ENCODE measurements at regions not wholly inside any gene's neighbourhood (a gene's known extent, or its start where the extent isn't known, plus 50 kb on each side); places are given as distances from the start of the nearest gene placed in this dataset.

GRCh38 chr4:180618396-180618795 is 1624.8 kb upstream of the TENM3 start:
- Histone ChIP-seq H3K4me3 (ENCODE audit: low read length) (no peak overlapping the region), H3K36me3 (ENCODE audit: control insufficient read depth, insufficient read depth, low read length) (no peaks in the 10 kb centered on the region), H3K4me1 (ENCODE audit: control insufficient read depth, insufficient read depth, low read length) (no peaks in the 10 kb centered on the region), H3K27me3 (ENCODE audit: control insufficient read depth, insufficient read depth, low read length) (no peaks in the 10 kb centered on the region), H3K27ac (ENCODE audit: low read length) (no peak overlapping the region), H3K9me3 (ENCODE audit: control insufficient read depth, low read depth, low read length) (no peaks in the 10 kb centered on the region)
- DNase-seq, result no peak
- WGBS (ENCODE audit: insufficient coverage, low lambda C conversion rate), result 100% methylated on average over 1 of the region's 4 CpGs

GRCh38 chr4:180619440-180619839 is 1623.8 kb upstream of the TENM3 start:
- Histone ChIP-seq H3K9me3 (ENCODE audit: control insufficient read depth, low read depth, low read length) (no peaks in the 10 kb centered on the region), H3K4me3 (ENCODE audit: low read length) (no peak overlapping the region), H3K36me3 (ENCODE audit: control insufficient read depth, insufficient read depth, low read length) (no peaks in the 10 kb centered on the region), H3K4me1 (ENCODE audit: control insufficient read depth, insufficient read depth, low read length) (no peaks in the 10 kb centered on the region), H3K27me3 (ENCODE audit: control insufficient read depth, insufficient read depth, low read length) (no peaks in the 10 kb centered on the region), H3K27ac (ENCODE audit: low read length) (no peak overlapping the region)
- no CpG with 5 or more reads among the region's 3 CpGs for WGBS (ENCODE audit: insufficient coverage, low lambda C conversion rate)
- no peak for DNase-seq

- Histone ChIP-seq H3K9me3 (ENCODE audit: control insufficient read depth, low read depth, low read length) (no peaks in the 10 kb centered on the region), H3K27ac (ENCODE audit: low read length) (no peak overlapping the region), H3K4me1 (ENCODE audit: control insufficient read depth, insufficient read depth, low read length) (no peaks in the 10 kb centered on the region), H3K36me3 (ENCODE audit: control insufficient read depth, insufficient read depth, low read length) (no peaks in the 10 kb centered on the region), H3K27me3 (ENCODE audit: control insufficient read depth, insufficient read depth, low read length) (no peaks in the 10 kb centered on the region), H3K4me3 (ENCODE audit: low read length) (no peak overlapping the region)
- no peak for DNase-seq
- WGBS (ENCODE audit: insufficient coverage, low lambda C conversion rate), result 100% methylated on average over 1 of the region's 3 CpGs
Measured at GRCh38 chr4:180622254-180622653, 1620.9 kb upstream of the TENM3 start.

GRCh38 chr4:180625653-180626052 is 1617.5 kb upstream of the TENM3 start:
- Histone ChIP-seq H3K27ac (ENCODE audit: low read length) (no peak overlapping the region), H3K27me3 (ENCODE audit: control insufficient read depth, insufficient read depth, low read length) (no peaks in the 10 kb centered on the region), H3K36me3 (ENCODE audit: control insufficient read depth, insufficient read depth, low read length) (no peaks in the 10 kb centered on the region), H3K9me3 (ENCODE audit: control insufficient read depth, low read depth, low read length) (no peaks in the 10 kb centered on the region), H3K4me1 (ENCODE audit: control insufficient read depth, insufficient read depth, low read length) (no peaks in the 10 kb centered on the region), H3K4me3 (ENCODE audit: low read length) (no peak overlapping the region)
- DNase-seq, result no peak
- no CpG with 5 or more reads among the region's 3 CpGs for WGBS (ENCODE audit: insufficient coverage, low lambda C conversion rate)

DNA sequence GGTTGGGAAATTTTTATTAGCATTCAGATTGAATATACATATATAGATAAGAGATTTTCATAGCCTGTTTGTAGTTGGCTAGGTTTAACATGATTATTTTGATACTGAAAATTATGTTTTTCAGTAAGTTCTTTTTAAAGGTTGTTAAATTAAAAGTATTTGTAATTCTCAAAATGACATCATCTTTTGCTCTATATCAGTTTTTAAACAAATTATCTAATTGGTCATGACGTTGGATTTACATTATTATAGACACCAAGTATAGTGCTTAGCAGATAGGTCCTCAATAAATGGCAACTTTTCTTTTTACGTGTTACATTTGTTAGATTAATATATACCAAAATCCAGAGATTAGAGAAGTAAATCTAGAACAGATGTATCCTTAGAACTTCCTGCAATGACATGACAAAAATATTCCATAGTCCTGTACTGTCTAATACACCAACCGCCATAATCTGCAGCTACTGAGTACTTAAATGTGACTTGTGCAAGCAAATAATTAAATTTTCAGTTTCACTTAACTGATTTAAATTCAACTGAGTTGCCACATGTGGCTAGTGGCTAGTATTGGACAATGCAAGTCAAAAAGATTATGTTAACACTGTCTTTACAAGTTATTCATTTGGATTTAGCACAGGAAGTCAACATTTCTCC is 1613.1 kb upstream of the TENM3 start:
- Histone ChIP-seq H3K27ac (ENCODE audit: low read length) (no peak overlapping the region), H3K4me1 (ENCODE audit: control insufficient read depth, insufficient read depth, low read length) (no peaks in the 10 kb centered on the region), H3K36me3 (ENCODE audit: control insufficient read depth, insufficient read depth, low read length) (no peaks in the 10 kb centered on the region), H3K4me3 (ENCODE audit: low read length) (no peak overlapping the region), H3K27me3 (ENCODE audit: control insufficient read depth, insufficient read depth, low read length) (no peaks in the 10 kb centered on the region), H3K9me3 (ENCODE audit: control insufficient read depth, low read depth, low read length) (no peaks in the 10 kb centered on the region)
- WGBS (ENCODE audit: insufficient coverage, low lambda C conversion rate), result 79% methylated on average over 2 of the region's 3 CpGs
- DNase-seq, result no peak

DNA sequence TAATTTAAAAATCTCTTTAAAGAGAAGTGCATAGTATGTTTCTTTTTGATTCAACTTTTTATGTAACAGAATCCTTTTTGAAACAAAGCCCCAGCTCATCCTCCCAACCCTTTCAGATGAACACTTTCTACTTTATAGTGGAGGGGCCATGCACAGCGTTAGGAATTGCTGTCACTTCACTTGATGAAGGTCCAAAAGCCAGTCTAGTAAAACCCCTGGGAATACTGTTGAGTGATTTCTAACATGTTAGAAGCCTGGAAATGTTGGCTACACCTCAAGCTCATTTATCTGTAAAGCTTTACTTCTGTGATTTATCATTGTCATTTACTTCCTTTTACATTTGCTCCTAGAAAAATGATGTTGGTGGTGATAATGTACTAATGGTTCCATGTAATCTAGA is 1608.9 kb upstream of the TENM3 start:
- H3K4me3 ChIP-seq (ENCODE audit: low read length), result no peak overlapping the region
- no CpG with 5 or more reads among the region's 1 CpG for WGBS (ENCODE audit: insufficient coverage, low lambda C conversion rate)
- no peak overlapping the region for H3K27ac ChIP-seq (ENCODE audit: low read length)
- no peaks in the 10 kb centered on the region for H3K36me3 ChIP-seq (ENCODE audit: control insufficient read depth, insufficient read depth, low read length)
- no peaks in the 10 kb centered on the region for H3K4me1 ChIP-seq (ENCODE audit: control insufficient read depth, insufficient read depth, low read length)
- no peaks in the 10 kb centered on the region for H3K9me3 ChIP-seq (ENCODE audit: control insufficient read depth, low read depth, low read length)
- H3K27me3 ChIP-seq (ENCODE audit: control insufficient read depth, insufficient read depth, low read length), result no peaks in the 10 kb centered on the region
- DNase-seq, result no peak

- DNase-seq, result no peak
- Histone ChIP-seq H3K36me3 (ENCODE audit: control insufficient read depth, insufficient read depth, low read length) (no peaks in the 10 kb centered on the region), H3K4me1 (ENCODE audit: control insufficient read depth, insufficient read depth, low read length) (no peaks in the 10 kb centered on the region), H3K9me3 (ENCODE audit: control insufficient read depth, low read depth, low read length) (no peaks in the 10 kb centered on the region), H3K4me3 (ENCODE audit: low read length) (no peak overlapping the region), H3K27me3 (ENCODE audit: control insufficient read depth, insufficient read depth, low read length) (peaks cover 2% of the 10 kb centered on the region), H3K27ac (ENCODE audit: low read length) (no peak overlapping the region)
- no CpG with 5 or more reads among the region's 8 CpGs for WGBS (ENCODE audit: insufficient coverage, low lambda C conversion rate)
Measured at GRCh38 chr4:180635281-180635680, 1607.9 kb upstream of the TENM3 start.

DNA sequence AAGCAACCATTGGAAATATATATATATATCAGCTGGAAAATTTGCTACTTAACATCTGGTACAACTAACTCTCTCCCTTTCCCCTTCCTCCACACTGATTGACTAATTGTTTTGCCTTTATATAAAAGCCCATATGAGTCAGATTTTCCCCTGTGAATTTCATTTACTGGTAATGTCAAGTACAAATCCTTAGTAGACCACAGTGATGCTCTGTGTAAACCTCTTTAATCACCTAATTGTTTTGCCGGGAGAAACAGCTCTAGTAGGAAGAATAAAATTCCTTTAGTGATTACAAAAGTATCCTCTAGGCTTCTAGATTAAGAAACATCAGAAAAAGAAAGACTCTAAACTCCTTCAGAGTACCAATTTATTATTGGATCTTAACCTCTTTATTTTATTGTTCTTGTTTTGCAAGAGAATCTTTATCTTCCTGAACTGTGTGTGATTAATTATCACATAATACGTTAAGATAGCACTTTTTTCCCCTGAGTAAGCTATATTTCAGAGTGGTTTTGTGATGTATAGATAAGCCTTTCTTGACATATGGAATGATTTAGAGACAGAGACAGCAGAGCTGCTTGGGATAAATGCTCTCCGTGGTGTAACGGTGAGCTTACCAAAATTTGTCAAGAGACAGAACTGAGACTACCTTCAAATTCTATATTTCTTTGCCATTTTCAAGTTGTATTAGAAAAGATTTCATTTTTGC is 1606.4 kb upstream of the TENM3 start:
- no peak overlapping the region for H3K27ac ChIP-seq (ENCODE audit: low read length)
- 54% methylated on average over 4 of the region's 4 CpGs for WGBS (ENCODE audit: insufficient coverage, low lambda C conversion rate)
- H3K4me3 ChIP-seq (ENCODE audit: low read length), result no peak overlapping the region
- H3K27me3 ChIP-seq (ENCODE audit: control insufficient read depth, insufficient read depth, low read length), result peaks cover 2% of the 10 kb centered on the region
- H3K4me1 ChIP-seq (ENCODE audit: control insufficient read depth, insufficient read depth, low read length), result no peaks in the 10 kb centered on the region
- no peak for DNase-seq
- H3K9me3 ChIP-seq (ENCODE audit: control insufficient read depth, low read depth, low read length), result no peaks in the 10 kb centered on the region
- no peaks in the 10 kb centered on the region for H3K36me3 ChIP-seq (ENCODE audit: control insufficient read depth, insufficient read depth, low read length)

GRCh38 chr4:180637616-180638015 is 1605.6 kb upstream of the TENM3 start:
- Histone ChIP-seq H3K4me1 (ENCODE audit: control insufficient read depth, insufficient read depth, low read length) (no peaks in the 10 kb centered on the region), H3K4me3 (ENCODE audit: low read length) (no peak overlapping the region), H3K27me3 (ENCODE audit: control insufficient read depth, insufficient read depth, low read length) (peaks cover 2% of the 10 kb centered on the region), H3K36me3 (ENCODE audit: control insufficient read depth, insufficient read depth, low read length) (no peaks in the 10 kb centered on the region), H3K27ac (ENCODE audit: low read length) (no peak overlapping the region), H3K9me3 (ENCODE audit: control insufficient read depth, low read depth, low read length) (no peaks in the 10 kb centered on the region)
- no peak for DNase-seq
- 100% methylated on average over 2 of the region's 5 CpGs for WGBS (ENCODE audit: insufficient coverage, low lambda C conversion rate)

- Histone ChIP-seq H3K9me3 (ENCODE audit: control insufficient read depth, low read depth, low read length) (no peaks in the 10 kb centered on the region), H3K4me1 (ENCODE audit: control insufficient read depth, insufficient read depth, low read length) (no peaks in the 10 kb centered on the region), H3K4me3 (ENCODE audit: low read length) (no peak overlapping the region), H3K27ac (ENCODE audit: low read length) (no peak overlapping the region), H3K36me3 (ENCODE audit: control insufficient read depth, insufficient read depth, low read length) (no peaks in the 10 kb centered on the region), H3K27me3 (ENCODE audit: control insufficient read depth, insufficient read depth, low read length) (peaks cover 2% of the 10 kb centered on the region)
- no CpG with 5 or more reads among the region's 2 CpGs for whole genome bisulfite sequencing (ENCODE audit: insufficient coverage, low lambda C conversion rate)
- no peak for DNase-seq
Measured at GRCh38 chr4:180640193-180640592, 1603.0 kb upstream of the TENM3 start.

DNA sequence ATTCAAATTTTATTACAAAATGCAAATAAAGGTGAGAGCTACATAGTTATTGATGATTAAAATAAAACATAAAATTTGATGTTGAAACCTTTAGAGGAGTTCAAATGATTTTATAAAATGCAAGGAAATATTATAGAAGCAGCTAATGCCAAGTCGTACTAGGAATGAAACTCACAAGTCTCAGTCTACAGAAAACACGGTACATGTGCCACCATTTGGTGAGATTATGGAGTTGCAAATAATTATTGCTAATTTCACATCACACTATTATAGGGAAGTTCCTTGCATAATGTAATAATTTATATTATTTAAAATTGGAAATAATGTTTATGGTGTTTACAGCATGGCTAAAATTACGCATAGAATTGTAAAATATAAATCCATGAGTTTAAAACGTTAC is 1601.7 kb upstream of the TENM3 start:
- 77% methylated on average over 4 of the region's 4 CpGs for WGBS (ENCODE audit: insufficient coverage, low lambda C conversion rate)
- H3K27me3 ChIP-seq (ENCODE audit: control insufficient read depth, insufficient read depth, low read length), result peaks cover 2% of the 10 kb centered on the region
- no peaks in the 10 kb centered on the region for H3K36me3 ChIP-seq (ENCODE audit: control insufficient read depth, insufficient read depth, low read length)
- H3K9me3 ChIP-seq (ENCODE audit: control insufficient read depth, low read depth, low read length), result no peaks in the 10 kb centered on the region
- DNase-seq, result no peak
- H3K4me1 ChIP-seq (ENCODE audit: control insufficient read depth, insufficient read depth, low read length), result no peaks in the 10 kb centered on the region
- no peak overlapping the region for H3K27ac ChIP-seq (ENCODE audit: low read length)
- H3K4me3 ChIP-seq (ENCODE audit: low read length), result no peak overlapping the region
